NCI-H2196 treated with DMSO at 0.1 percent for 48 hours (cell line): ENCODE measurements at regions not wholly inside any gene's neighbourhood (a gene's known extent, or its start where the extent isn't known, plus 50 kb on each side); places are given as distances from the start of the nearest gene placed in this dataset.
"Not testable (repeated sequence)": the region's sequence is repeated elsewhere in the genome, so short reads cannot be mapped to it uniquely, and the experiment has no call there.

ENCODE experiments used
- DNase-seq: peaks from one replicate; lab custom pipeline; 2025; ENCODE audit not compliant: unreplicated experiment; lab: John Stamatoyannopoulos, UW

DNA sequence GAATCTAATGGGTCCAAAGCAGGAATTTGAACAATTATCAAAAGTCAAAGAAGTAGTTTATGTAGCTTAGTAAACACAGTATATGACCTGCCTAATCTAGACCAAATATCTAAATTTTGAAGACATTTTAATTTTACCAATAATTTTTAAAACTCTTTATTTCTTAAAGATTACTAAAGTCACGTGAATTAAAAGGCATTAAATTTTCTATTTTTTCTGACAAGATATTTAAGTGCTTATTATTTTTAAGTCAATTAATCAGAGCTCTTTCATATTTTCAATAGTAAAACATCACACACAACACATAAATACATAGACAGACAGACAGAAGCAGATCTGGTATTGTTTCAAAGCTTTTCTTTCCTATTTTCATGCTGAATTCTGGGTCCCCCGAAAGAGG, 89.5 kb downstream of the ZNF467 start:
- DNase-seq, result no peak

DNA sequence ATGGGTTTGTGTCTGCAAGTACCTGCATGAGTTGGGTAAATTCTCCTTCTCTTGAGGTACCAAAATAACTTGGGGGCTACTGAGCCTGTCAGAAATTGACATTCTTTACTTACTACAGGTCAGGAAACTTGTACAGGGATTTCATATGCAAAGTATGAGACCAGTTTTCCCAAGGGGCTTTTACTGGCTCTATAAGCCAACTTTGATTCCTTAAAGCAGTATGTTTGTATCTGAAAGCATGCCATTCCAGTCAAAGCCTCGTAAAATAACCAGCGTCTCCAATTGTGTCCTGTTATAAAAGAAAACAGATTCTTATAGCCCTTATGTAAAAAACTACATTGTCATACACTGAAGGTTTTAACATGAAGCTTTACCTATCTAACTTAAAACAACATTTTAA, 90.2 kb downstream of the ZNF467 start:
- no peak for DNase-seq

DNA sequence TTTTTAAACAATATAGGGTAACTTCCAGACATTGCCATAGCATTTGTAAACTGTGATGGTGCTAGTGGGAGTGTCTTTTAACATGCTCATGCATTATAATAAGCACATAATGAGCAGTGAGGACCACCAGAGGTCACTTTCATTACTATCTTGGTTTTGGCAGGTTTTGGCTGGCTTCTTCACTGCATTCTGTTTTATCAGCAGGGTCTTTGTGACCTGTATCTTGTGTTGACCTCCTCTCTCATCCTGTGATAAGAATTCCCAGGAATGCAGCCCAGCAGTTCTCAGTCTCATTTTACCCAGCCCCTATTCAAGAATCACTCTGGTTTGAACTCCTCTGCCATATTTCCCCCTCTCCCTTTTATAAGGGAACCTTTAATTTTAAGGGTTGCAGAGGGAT, 91.3 kb downstream of the ZNF467 start:
- no peak for DNase-seq

DNA sequence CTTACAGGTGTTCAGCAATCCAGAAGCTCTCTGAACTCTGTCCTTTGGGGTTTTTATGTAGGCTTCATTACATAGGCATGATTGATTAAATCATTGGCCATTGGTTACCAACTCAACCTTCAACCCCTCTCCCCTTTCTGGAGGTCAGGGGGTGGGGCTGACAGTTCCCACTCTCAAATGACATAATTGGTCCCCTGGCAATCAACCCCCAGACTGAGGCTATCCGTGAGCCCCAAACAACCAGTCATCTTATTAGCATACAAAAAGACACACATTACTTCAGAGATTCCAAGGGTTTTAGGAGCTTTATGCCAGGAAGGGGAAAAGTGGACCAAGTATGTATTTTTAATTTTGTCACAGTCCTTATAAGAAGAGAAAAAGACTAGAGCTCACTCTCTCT, 92.1 kb downstream of the ZNF467 start:
- no peak for DNase-seq

DNA sequence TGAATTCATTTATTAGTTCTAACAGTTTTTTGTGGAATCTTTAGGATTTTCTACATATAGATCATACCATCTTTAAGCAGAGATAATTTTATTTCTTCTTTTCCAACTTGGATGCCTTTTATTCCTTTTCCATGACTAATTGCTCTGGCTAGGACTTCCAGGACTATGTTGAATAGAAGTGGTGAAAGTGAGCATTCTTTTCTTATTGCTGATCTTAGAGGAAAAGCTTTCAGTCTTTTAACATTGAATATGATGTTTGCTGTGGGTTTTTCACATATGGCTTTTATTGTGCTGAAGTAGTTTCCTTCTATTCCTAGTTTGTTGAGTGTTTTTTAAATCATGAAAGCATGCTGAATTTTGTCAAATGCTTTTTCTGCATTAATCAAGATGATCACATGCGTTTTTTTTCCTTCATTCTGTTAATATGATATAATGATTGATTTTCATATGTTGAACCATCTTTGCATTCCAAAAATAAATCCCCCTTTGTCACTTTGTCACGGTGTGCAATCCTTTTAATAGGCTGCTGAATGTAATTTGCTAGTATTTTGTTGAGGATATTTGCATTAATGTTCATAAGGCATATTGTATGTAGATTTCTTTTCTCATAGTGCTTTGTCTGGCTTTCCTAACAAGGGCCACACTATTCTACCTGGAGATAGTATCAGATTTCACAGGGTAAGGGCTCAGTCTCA, 92.9 kb downstream of the ZNF467 start:
- DNase-seq, result no peak

DNA sequence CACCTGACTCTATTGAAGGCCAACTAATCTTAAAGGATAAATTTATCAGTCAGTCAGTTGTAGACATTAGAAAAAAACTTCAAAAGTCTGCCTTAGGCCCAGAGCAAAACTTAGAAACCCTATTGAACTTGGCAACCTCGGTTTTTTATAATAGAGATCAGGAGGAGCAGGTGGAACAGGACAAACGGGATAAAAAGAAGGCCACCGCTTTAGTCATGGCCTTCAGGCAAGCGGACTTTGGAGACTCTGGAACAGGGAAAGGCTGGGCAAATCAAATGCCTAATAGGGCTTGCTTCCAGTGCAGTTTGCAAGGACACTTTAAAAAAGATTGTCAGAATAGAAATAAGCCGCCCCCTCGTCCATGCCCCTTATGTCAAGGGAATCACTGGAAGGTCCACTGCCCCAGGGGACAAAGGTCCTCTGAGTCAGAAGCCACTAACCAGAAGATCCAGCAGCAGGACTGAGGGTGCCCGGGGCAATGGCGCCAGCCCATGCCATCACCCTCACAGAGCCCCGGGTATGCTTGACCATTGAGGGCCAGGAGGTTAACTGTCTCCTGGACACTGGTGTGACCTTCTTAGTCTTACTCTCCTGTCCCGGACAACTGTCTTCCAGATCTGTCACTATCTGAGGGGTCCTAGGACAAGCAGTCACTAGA, 98.5 kb downstream of the ZNF467 start:
- DNase-seq, result not testable (repeated sequence)

DNA sequence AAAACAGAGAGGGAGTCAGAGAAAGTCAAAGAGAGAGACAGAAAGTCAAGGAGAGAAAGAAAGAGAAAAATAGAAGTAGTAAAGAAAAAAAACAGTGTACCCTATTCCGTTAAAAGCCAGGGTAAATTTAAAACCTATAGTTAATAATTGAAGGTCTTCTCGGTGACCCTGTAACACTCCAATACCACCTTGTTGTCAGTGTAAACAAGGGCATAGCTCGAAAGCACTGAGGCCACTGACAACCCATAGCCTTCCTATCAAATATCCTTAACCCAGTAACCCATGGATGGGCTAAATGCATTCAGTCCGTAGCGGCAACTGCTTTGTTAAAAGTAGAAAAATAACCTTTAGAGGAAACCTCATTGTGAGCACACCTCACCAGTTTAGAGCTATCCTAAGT, 100.4 kb downstream of the ZNF467 start:
- DNase-seq, result no peak

DNA sequence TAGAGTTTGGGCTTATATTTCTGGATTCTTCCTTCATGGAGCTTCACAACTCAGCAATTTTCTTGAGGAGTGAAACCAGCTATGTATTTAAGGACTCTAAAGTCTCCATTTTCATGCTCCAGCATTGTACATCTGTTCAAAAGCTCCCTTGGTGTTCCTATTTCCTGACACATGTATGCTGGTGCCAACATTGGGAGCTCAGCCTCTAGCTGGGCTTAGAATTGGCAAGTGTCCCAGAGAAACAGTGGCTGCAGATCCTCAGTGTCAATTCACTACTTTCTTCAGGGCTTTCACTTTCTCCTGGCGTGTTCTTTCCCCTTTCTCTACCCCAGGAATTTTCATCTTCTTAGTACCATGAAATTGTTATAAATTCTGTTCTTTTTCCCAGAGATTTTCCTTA, 103.1 kb downstream of the ZNF467 start:
- peak; percentile 56 for DNase-seq

DNA sequence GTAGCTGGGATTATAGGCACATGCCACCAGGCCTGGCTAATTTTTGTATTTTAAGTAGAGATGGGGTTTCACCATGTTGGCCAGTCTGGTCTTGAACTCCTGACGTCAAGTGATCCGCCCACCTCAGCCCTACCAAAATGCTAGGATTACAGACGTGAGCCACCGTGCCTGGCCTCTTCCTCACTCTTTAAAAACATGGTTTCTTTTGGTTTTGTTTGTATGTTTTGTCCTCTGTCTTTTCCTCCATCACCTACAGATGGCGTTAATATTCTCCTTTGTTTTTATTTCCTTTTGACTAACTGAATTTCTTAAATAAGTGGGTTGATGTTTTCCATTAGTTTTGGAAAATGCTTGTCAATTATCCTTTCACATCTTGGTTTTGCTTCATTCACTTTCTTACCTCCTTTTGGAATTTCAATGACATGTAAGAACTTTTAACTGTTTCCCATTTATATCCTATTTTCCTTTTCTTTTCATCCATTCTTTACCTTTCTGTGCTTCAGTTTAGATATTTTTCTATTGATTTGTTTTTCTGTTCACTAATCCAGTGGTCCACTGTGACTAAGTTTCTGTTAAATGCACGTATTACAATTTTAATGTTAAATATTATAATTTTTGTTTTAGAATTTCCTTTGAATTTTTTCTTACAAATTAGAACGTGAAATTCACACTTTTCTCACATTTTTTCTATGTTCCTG, 104.1 kb downstream of the ZNF467 start:
- DNase-seq, result no peak

DNA sequence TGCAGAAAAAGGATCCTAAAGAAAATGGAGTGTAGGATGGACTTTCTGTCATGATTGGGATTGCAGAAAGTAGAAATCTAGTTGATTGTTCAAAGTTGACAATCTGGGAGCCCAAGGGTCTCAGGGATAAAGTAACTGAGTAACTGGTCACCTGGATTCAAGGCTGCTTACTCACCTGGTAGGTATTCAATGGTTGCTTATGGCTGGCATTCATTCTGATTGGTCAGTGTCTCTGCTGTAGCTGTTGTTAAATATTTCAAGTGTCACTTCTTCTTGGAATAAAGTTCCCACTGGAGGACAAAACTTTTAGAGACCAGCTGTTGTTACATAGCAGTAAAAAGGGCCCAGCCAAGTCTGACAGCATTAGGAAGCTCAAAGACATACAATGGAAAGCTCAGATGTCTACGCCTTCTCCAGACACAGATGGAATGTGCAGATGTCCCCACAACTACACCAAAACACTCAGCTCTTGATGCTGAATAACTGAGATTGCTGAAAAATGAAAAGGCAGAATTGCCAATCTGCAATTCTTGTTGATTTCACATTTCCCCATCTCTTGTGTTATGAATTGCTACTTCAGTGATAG, 106.9 kb downstream of the ZNF467 start:
- no peak for DNase-seq

DNA sequence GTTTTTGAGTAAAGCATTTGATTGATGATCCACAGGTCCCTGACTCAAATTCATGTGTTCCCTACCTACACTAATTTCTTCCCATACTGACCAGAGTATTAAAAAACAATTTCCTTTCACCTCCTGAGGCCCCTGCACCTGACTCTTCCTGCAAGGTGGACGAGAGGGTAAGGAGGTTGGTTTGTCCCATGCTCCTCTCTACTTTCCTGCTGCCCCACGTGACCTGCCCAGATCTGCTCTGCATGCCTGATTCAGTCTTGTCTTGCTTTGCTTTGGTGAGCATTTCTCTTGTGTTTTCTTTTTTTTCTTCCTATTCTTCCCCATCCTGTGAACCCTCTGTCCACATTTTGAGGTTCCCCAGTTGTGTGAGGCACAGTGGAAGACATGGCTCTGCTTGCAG, 107.8 kb downstream of the ZNF467 start:
- DNase-seq, result not testable (repeated sequence)

DNA sequence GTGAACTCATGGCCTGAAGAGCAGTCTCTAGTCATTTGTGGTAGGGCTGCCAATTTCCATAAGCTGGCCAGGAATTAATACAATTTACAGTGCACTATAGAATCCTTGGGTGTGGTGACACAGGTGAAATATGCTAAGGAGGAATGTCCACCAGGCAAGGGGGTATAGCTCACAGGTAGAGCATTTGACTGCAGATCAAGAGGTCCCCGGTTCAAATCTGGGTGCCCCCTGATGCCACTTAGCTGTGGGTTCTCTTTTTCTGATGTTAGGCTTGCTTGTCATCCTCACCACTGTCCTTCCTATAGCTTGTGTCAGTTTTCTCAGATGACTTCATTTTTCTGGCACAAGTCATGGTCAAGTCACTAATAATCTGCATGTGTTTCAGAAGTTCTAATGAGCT, 108.7 kb downstream of the ZNF467 start:
- no peak for DNase-seq

DNA sequence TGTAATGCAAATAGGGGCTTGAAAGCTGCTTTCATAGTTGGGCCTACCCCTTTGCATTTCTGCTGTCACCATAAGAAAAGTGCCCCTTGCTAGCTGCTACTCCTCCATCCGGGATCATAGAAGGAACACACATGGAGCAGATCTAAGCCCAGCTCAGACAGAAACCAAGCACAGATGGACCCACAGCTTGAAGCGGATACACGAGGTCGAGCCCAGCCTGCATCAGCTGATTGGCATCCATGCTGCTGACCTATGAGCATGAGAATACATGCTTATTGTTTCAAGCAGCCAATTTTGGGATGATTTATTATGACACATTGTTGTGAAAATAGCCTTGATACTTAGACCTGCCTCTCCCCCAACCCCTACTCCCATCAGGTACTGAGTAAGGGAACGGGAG, 109.2 kb downstream of the ZNF467 start:
- no peak for DNase-seq

DNA sequence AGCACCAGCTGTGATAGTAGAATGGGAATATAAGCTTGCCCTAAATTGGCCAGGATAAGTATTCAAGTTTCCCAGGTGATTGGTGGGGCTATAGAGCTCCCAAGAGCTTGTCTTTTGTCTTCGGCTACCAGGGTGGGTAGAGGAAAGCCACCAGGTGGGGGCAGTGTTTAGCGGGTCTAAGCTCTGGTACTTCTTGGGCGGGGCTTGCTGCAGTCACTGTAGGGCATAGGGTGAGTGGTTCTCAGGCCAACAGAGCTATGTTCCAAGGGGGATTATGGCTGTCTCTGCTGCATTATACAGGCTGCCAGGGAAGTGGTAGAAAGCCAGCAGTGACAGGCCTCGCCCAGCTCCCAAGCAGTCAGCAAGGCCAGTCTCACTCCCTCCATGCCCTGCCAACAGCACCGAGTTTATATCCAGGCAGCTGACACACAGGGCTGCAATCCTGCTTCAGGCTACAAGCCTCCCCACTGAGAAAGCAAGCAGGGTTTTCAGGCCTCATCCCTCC, 110.7 kb downstream of the ZNF467 start:
- DNase-seq, result no peak

DNA sequence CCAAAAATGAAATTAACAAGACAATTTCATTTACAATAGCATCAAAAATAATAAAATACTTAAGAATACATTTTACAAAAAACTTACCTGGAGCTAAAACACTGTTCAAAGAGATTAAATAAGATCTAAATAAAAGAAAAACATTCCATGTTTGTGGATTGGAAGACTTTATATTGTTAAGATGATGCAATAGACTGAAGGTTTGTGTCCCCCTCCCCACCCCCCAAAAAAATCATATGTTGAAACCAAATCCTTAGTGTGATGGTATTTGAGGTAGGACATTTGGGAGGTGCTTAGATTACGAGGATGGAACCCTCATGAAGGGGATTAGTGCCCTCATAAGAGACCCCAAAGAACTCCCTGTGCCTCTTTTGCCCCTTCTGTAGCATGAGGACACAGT, 117.6 kb downstream of the ZNF467 start:
- DNase-seq, result no peak

DNA sequence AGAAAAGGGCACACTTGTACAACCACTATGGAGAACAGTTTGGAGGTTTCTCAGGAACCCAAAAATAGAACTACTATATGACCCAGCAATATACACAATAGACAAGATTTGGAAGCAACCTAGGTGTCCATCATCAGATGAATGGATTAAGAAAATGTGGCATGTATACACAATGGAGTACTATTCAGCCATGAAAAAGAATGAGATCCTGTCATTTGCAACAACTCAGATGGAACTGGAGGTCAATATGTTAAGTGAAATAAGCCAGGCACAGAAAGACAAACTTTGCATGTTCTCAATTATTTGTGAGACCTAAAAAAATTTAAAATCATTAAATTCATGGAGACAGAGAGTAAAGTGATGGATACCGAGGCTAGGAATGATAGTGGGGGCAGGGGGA, 118.8 kb downstream of the ZNF467 start:
- no peak for DNase-seq

DNA sequence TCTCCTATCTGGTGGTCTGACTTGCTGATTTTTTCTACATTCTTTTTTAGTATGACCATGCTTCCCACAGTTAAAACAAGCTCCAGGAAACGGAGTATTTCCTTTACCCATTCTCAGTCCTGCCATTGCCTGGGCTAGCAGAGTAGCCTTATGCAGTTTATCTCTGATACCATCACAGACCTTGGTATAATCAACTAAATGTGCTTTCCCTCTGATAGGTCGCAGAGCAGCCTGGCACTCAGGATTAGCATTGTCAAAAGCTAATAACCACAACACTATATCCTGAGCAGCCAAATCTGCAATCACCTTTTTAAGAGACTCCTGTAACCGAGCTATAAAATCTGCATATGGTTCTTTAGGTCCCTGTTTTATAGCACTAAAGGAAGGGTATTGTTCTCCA, 123.2 kb downstream of the ZNF467 start:
- DNase-seq, result not testable (repeated sequence)

DNA sequence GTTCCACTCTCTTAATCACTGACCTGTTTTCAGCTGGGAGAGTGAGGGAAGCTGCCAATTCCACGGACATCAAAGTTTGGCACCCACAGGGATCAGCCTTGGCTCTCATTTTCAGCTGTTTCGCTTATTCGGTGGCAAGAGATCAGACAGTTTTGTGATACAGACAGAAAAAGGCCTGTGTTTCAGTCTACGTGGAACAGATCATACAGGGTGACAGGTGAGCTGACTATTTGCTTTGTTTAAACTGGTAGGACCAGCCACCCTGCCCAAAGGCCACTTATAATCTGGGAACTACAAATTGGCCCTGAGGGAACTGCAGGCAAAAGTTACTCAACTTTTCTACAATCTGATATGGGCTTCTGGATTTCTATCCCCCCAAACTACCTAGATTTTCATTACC, 128.6 kb downstream of the ZNF467 start:
- DNase-seq, result no peak

DNA sequence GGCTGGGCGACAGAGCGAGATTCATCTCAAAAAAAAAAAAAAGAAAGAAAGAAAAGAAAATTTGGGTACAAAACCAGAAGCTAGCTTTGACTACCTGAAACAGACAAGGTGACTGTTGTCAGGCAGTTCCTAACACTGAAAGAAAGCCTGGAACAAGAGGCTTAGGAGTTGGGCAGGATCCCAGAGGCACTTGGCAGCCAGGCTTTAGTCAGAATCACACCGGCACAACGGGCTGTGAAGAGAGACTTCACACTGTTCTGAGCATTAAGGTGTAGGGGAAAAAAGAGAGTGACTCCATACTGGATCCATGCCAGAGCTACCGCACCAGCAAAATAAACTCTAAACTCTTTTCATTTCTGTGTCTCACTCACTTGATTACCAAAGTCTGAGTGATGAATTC, 130.8 kb downstream of the ZNF467 start:
- no peak for DNase-seq

DNA sequence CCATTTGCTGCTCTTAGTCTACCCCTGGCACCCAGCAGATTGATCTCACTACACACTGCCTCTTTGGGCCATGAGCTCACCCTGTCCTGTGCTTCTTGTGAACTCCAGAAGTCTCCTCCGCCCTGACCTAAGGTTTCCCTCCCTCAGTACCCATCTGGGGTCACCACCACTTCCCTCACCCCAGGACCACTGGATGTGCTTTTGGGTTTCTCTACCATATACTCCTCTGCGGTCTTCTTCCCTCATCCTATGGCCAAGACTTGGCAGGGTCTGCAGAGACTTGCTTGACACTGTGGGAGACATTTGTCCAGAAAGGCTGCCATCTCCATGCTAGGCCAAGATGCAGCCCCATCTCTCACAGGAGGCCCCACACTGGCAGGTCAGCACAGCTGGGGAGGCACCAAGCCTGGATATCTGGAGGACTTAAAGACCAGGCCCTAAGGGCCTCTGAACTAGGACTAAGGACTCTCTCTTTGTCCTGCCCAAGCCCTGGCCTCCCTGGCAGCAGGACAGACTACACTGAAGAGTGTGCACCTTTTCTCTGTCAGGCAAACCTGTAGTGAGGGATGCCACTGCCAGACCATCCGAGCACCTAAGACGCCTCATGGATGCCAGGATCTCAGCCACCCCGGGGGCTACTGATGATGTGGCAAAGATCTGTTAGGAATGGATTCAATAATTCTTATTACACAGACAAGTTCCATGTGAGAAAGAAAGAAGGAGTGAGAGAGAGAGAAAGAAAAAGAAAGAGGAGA, 134.6 kb downstream of the ZNF467 start:
- DNase-seq, result no peak

DNA sequence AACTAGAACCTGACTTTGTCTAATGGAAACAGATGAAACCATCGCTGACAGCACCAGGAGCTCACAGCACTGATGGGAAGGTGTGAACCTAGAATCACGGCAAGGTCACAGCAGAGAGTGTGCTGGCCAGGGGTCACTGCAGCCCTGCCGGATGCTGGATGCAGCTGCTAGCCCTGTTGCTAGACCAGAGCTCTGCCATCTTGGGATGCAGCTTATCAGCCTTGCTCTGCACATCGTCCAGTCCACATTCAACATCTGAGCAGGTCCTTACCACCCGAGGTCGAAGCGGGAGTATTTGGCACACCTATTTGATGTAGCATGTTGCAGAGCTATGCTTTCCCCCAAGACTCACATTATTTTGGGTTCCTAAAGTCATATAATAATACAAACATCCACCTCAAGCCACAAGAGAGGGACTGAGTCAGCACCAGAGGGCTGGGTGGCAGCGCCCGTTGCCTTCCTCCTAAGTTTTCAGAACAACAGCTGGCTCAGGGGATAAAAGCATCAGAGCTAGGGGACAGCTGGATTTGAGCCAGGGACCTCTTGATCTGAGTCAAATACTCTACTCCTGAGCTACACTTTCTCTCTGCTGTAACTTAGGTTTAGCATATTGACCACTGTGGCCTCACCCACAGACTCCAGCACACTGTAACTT, 135.3 kb downstream of the ZNF467 start:
- no peak for DNase-seq
